Pancreas (tissue), 10 donors: ENCODE measurements at regions not wholly inside any gene's neighbourhood (a gene's known extent, or its start where the extent isn't known, plus 50 kb on each side); places are given as distances from the start of the nearest gene placed in this dataset.

ENCODE experiments used
- ATAC-seq, 4 donors: fragments of 200-7000 bp; cut with Tn5 transposase; one replicate each; pipeline versions ENCODE4 v1.8.0 to v1.9.1; 2020; ENCODE audit warnings: mild to moderate bottlenecking in 4 of 4, moderate library complexity in 4 of 4
- DNase-seq, 6 donors: peaks; one replicate each; pipeline ENCODE4 v3.0.0-alpha.2; 2020
- FAIRE-seq: peaks from 2 replicates; lab custom pipeline; 2012; peaks lifted over from hg19 to GRCh38; lab: Jason Lieb, UNC
- H3K27ac ChIP-seq, 4 donors: fragments of 200-600 bp; sonication (generic); 1 replicate in 3 of 4; 2 replicates in 1 of 4; pipeline versions ENCODE4 v1.5.0 to v1.8.0; 2020
- H3K27me3 ChIP-seq, 4 donors: fragments of 200-600 bp; one replicate each; pipeline ENCODE4 v1.8.0; 2021
- H3K36me3 ChIP-seq, 3 donors: fragments of 200-600 bp; sonication (generic) in 1 of 3; one replicate each; pipeline versions ENCODE4 v1.5.0 to v1.8.0; 2020 to 2021
- H3K4me1 ChIP-seq, 3 donors: fragments of 200-600 bp; one replicate each; pipeline ENCODE4 v1.8.0; 2021
- H3K4me3 ChIP-seq, 4 donors: fragments of 200-600 bp; sonication (generic) in 2 of 4; one replicate each; pipeline versions ENCODE4 v1.5.0 to v1.8.0; 2020 to 2021
- H3K9me3 ChIP-seq, 4 donors: fragments of 200-600 bp; one replicate each; pipeline ENCODE4 v1.8.0; 2021
- CTCF ChIP-seq, 4 donors: fragments of 200-600 bp; sonication (generic) in 3 of 4; IDR thresholded peaks; one replicate each; pipeline versions ENCODE4 v1.5.0 to v1.8.0; 2021; ENCODE audit warnings: antibody characterized with exemption in 4 of 4
- WGBS, 2 donors: extraction: QIAGEN DNeasy Blood & Tissue Kit; methylation state at CpG; one replicate each; pipeline ENCODE4 v1.1.7; 2013; 5-methylcytosine and 5-hydroxymethylcytosine counted together
- intact Hi-C, 3 donors: fragments of 100-400 bp; cut with DNase I; formaldehyde crosslinking; loops; one replicate each; pipeline versions ENCODE4 v1.11.1 to v1.14.2; 2022
- donor health status: healthy with polysubstance abuse.
- donor health status: DM: no; HTN: no; CAD: no; lungs with moderate emphysema.
- donor health status: DM: no; HTN: no; CAD: no.
- donor health status: control.
- donor health status: control.
- donor health status: Bipolar disorder and iron deficiency.
- donor health status: DM: yes; HTN: yes; CAD: no.
- donor health status: DM: no; HTN: no; CAD: no.
- donor health status: DM: no; HTN: no; CAD: no.
- donor health status: DM: yes; HTN: yes; CAD: no.

GRCh38 chr1:189983166-189983890 lies 494.3 kb downstream of the BRINP3 start:
- Histone ChIP-seq H3K9me3 (no peaks in the 10 kb centered on the region), H3K4me3 (no peak overlapping the region), H3K4me1 (no peaks in the 10 kb centered on the region), H3K27ac (no peak overlapping the region), H3K36me3 (no peaks in the 10 kb centered on the region), H3K27me3 (no peaks in the 10 kb centered on the region)
- ATAC-seq (no peak), FAIRE-seq (no peak), DNase-seq (no peak)
- intact Hi-C loops = no loop called here
- TF ChIP-seq CTCF (IDR thresholded peaks at IDR 0.05) = no peak
- WGBS, 2 donors = 54 to 60% methylated on average over 3 of the region's 3 CpGs

GRCh38 chr1:189986516-189986915 lies 491.1 kb downstream of the BRINP3 start:
- H3K27me3 ChIP-seq = no peaks in the 10 kb centered on the region
- no peak for DNase-seq
- no peak overlapping the region for H3K4me3 ChIP-seq
- no peak for FAIRE-seq
- no peaks in the 10 kb centered on the region for H3K9me3 ChIP-seq
- TF ChIP-seq CTCF (IDR thresholded peaks at IDR 0.05) = no peak
- no peak for ATAC-seq
- intact Hi-C loops = no loop called here
- H3K27ac ChIP-seq = no peak overlapping the region
- no peaks in the 10 kb centered on the region for H3K4me1 ChIP-seq
- H3K36me3 ChIP-seq = no peaks in the 10 kb centered on the region

- ATAC-seq (no peak), DNase-seq (no peak), FAIRE-seq (no peak)
- H3K4me3 ChIP-seq = no peak overlapping the region
- intact Hi-C loops = no loop called here
- 57 to 78% methylated on average over 2 of the region's 2 CpGs for WGBS, 2 donors
- no peaks in the 10 kb centered on the region for H3K9me3 ChIP-seq
- no peaks in the 10 kb centered on the region for H3K36me3 ChIP-seq
- H3K27ac ChIP-seq = no peak overlapping the region
- H3K4me1 ChIP-seq = no peaks in the 10 kb centered on the region
- no peak for TF ChIP-seq CTCF (IDR thresholded peaks at IDR 0.05)
- no peaks in the 10 kb centered on the region for H3K27me3 ChIP-seq
Measured at GRCh38 chr1:189987509-189987908, 490.2 kb downstream of the BRINP3 start.

- no peaks in the 10 kb centered on the region for H3K36me3 ChIP-seq
- FAIRE-seq = no peak
- intact Hi-C loops = no loop called here
Measured at GRCh38 chr1:189992856-189993255, 484.8 kb downstream of the BRINP3 start.

More at GRCh38 chr1:189992856-189993255, 484.8 kb downstream of the BRINP3 start:
- 87% methylated on average over 12 of the region's 12 CpGs for WGBS, 2 donors
- Histone ChIP-seq H3K27me3 (no peaks in the 10 kb centered on the region), H3K4me3 (no peak overlapping the region), H3K4me1 (no peaks in the 10 kb centered on the region), H3K9me3 (no peaks in the 10 kb centered on the region), H3K27ac (no peak overlapping the region)
- no peak for ATAC-seq
- no peak for TF ChIP-seq CTCF (IDR thresholded peaks at IDR 0.05)
- DNase-seq = peak in 1 of 6 donors; percentile 31
